Nephron progenitor cell (in vitro differentiated cells): ENCODE measurements at regions not wholly inside any gene's neighbourhood (a gene's known extent, or its start where the extent isn't known, plus 50 kb on each side); places are given as distances from the start of the nearest gene placed in this dataset.

Experiments
- DNase-seq: peaks from one replicate; pipeline ENCODE4 v3.0.0; 2021
- H3K27ac Mint-ChIP-seq: 2 replicates; pipeline ENCODE4 v1.8.0; 2021; ENCODE audit warnings: mild to moderate bottlenecking, moderate library complexity, mixed read lengths
- H3K27me3 Mint-ChIP-seq: 2 replicates; pipeline ENCODE4 v1.8.0; 2021; ENCODE audit warnings: mild to moderate bottlenecking, low read depth, mixed read lengths; ENCODE audit not compliant: poor library complexity
- H3K36me3 Mint-ChIP-seq: 2 replicates; pipeline ENCODE4 v1.8.0; 2021; ENCODE audit warnings: low read depth, mixed read lengths
- H3K4me1 Mint-ChIP-seq: 2 replicates; pipeline ENCODE4 v1.8.0; 2021; ENCODE audit warnings: mixed read lengths
- H3K4me3 Mint-ChIP-seq: 2 replicates; pipeline ENCODE4 v1.8.0; 2021; ENCODE audit warnings: mild to moderate bottlenecking, moderate library complexity, mixed read lengths
- H3K9me3 Mint-ChIP-seq: 2 replicates; pipeline ENCODE4 v1.8.0; 2021; ENCODE audit warnings: mild to moderate bottlenecking, moderate library complexity, mixed read lengths
- TF ChIP-seq, protein P1 (sequence below): fragments of 200-600 bp; sonication (generic); IDR thresholded peaks from 2 replicates; pipeline ENCODE4 v1.5.0; 2021; ENCODE audit warnings: antibody characterized with exemption

DNA sequence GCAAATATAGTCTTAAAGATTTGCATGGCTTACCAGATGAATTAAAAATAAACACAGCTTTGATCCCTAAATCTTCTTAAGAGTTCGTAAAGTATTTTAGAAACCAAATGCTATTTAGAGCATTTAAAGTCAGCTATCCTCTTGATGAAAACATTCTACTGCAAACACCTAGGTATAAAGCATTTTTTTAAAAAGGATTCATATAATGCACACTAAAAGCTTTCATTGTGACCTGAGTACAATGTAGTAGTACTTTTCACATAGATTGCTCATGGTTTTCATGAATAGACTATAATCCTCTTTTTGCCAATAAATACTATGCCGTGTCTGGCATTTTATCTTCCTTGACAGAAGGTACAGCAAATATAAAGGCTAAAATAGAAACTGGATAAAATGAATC is 805.1 kb upstream of the INTU start:
- Mint-ChIP-seq H3K9me3 (peaks cover 34% of the 10 kb centered on the region), H3K4me3 (no peak overlapping the region), H3K4me1 (no peaks in the 10 kb centered on the region), H3K36me3 (no peaks in the 10 kb centered on the region), H3K27ac (no peak overlapping the region), H3K27me3 (no peaks in the 10 kb centered on the region)
- TF ChIP-seq, protein P1, sequence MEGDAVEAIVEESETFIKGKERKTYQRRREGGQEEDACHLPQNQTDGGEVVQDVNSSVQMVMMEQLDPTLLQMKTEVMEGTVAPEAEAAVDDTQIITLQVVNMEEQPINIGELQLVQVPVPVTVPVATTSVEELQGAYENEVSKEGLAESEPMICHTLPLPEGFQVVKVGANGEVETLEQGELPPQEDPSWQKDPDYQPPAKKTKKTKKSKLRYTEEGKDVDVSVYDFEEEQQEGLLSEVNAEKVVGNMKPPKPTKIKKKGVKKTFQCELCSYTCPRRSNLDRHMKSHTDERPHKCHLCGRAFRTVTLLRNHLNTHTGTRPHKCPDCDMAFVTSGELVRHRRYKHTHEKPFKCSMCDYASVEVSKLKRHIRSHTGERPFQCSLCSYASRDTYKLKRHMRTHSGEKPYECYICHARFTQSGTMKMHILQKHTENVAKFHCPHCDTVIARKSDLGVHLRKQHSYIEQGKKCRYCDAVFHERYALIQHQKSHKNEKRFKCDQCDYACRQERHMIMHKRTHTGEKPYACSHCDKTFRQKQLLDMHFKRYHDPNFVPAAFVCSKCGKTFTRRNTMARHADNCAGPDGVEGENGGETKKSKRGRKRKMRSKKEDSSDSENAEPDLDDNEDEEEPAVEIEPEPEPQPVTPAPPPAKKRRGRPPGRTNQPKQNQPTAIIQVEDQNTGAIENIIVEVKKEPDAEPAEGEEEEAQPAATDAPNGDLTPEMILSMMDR: no peak
- no peak for DNase-seq

DNA sequence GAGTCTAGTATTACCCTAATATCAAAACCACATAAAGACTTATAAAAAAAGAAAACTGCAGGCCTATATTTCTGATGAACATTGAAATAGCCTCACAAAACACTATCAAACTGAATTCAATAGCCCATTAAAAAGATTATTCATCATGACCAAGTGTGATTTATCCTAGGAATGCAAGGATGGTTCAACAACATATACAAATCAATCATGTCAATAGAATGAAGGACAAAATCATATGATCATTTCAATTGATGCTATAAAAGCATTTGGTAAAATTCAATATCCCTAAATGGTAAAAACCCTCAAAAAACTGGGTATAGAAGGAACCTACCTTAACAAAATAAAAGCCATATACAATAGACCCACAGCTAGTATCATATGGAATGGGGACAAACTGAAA is 797.9 kb upstream of the INTU start:
- TF ChIP-seq, protein P1: no peak
- Mint-ChIP-seq H3K4me1 (no peaks in the 10 kb centered on the region), H3K9me3 (peaks cover 49% of the 10 kb centered on the region), H3K36me3 (no peaks in the 10 kb centered on the region), H3K27ac (no peak overlapping the region), H3K27me3 (no peaks in the 10 kb centered on the region), H3K4me3 (no peak overlapping the region)
- DNase-seq: no peak

DNA sequence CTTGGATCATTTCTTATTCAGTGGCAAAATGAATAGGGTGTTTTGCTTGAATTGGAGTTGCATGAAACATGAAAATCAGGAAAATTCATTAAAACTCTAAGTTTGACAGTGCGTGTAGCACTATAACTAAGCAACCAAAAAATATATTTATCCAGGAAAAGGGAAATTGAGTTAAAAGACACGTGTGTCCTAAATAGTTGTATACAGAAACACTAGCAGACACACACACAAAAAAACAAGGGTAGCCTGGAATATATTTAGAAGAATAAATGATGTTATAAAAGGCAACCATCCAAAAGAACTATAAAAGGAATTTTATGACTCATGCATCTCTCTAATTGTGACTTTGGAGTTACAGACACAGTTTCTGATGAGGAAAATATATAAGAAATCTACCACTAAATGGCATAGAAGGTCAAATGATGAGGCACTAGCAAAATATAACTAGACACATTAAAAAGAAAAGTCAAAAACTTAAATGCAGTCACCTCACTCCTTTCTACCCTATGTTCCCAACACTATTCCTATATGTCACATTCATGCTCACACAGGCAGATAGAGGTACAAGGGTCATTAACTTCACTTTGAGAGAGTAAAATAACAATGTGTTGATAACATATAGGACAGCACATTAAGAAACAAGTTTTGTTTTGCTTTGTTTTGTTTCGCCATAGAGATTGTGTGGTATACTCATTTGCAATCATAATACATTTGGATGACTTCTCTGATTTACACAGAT is 793.6 kb upstream of the INTU start:
- Mint-ChIP-seq H3K9me3 (peaks cover 14% of the 10 kb centered on the region), H3K4me1 (no peaks in the 10 kb centered on the region), H3K36me3 (no peaks in the 10 kb centered on the region), H3K4me3 (no peak overlapping the region), H3K27ac (no peak overlapping the region), H3K27me3 (peaks cover 4% of the 10 kb centered on the region)
- TF ChIP-seq, protein P1: no peak
- DNase-seq: no peak

DNA sequence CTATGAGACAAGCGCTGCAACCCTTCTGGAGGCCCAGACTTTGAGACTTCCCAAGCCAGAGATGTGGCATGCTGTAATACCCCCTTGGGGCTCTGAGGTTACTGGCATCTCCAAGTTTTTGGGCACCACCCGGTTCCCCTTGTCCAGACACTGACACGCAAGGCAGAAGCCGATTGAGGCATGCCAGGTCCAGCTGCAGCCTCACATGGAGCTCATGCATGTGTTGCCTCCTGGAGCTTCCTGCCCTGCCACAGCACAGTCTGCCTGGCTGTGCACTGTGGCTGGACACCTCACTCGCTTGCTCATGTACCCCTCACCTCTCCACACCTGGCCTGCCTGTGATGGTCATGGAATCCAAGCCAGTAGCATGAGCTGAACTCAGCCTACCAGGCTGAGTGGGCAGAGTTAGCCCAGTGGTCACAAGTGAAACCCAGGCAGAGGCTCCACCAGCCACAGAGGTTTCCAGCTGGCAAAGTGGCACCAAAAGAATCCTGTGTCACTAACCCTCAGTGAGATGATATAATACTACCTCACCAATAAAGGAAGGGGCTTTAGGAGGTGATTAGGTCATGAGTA is 789.2 kb upstream of the INTU start:
- no peak for DNase-seq
- H3K36me3 Mint-ChIP-seq: no peaks in the 10 kb centered on the region
- no peaks in the 10 kb centered on the region for H3K4me1 Mint-ChIP-seq
- H3K9me3 Mint-ChIP-seq: peaks cover 7% of the 10 kb centered on the region
- TF ChIP-seq, protein P1: no peak
- H3K4me3 Mint-ChIP-seq: no peak overlapping the region
- no peak overlapping the region for H3K27ac Mint-ChIP-seq
- H3K27me3 Mint-ChIP-seq: peaks cover 4% of the 10 kb centered on the region

DNA sequence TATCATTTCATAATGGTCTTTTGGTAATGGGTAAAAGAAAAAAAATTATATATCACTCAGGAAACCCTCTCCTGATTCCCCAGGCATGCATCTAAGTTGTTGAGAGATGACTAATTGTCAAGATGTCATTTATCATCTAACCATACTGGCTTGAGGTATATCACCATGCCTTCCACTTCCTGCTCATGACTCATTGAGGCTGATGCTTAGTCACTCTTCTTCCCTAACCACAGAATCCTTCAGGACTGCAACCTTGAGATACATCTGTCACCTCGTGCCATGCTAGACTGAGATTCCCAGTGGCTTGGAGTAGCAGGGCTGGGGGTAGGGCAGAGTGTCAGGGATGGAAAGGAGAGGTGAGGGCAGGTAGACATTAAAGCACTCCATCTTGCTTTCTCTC is 782.5 kb upstream of the INTU start:
- Mint-ChIP-seq H3K4me1 (no peaks in the 10 kb centered on the region), H3K27me3 (no peaks in the 10 kb centered on the region), H3K27ac (no peak overlapping the region), H3K36me3 (no peaks in the 10 kb centered on the region), H3K4me3 (no peak overlapping the region), H3K9me3 (no peaks in the 10 kb centered on the region)
- DNase-seq: no peak
- TF ChIP-seq, protein P1: no peak

DNA sequence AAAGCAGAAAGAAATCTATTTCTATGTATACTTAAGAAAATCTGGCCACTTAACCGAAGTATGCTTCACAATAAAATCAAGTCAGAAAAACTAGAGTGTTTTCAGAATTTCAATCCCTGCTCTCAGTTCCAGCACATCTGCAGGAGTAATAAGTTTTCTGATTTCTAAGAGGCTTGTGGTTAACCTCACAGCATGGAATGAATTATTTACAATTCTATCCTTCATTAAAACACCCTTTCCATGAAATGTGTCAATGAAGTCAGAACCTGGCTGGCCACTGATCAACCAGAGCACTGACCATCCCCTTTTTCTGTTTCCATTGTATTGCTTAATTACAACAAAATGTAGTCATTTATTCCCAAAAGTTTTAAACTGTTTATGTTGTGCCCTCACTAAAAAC is 781.4 kb upstream of the INTU start:
- Mint-ChIP-seq H3K4me3 (no peak overlapping the region), H3K9me3 (no peaks in the 10 kb centered on the region), H3K27ac (no peak overlapping the region), H3K4me1 (no peaks in the 10 kb centered on the region), H3K36me3 (no peaks in the 10 kb centered on the region), H3K27me3 (no peaks in the 10 kb centered on the region)
- DNase-seq: no peak
- TF ChIP-seq, protein P1: no peak
